K562 (cell line): ENCODE measurements at regions not wholly inside any gene's neighbourhood (a gene's known extent, or its start where the extent isn't known, plus 50 kb on each side); places are given as distances from the start of the nearest gene placed in this dataset.
A peak's percentile ranks its signal among the peaks of the same experiment; 100 is the strongest.

ENCODE experiments used
- ATAC-seq: fragments of 200-7000 bp; cut with Tn5 transposase; 3 replicates; pipeline ENCODE4 v1.9.1; 2020; ENCODE audit warnings: moderate library complexity
- BruUV-seq: library from RNA; stranded (reverse); fragments of 400-500 nt; replicated peaks from 2 replicates; lab custom pipeline; 2021; lab: Mats Ljungman, UMichigan
- CTCF ChIA-PET: fragments of 300-600 bp; formaldehyde crosslinking; extraction: SDS; loops from one replicate; lab custom pipeline; 2021; ENCODE audit warnings: low intra/inter-chr PET ratio; lab: Yijun Ruan, JAX
- POLR2A ChIA-PET: fragments of 300-600, 350-650 bp; sonication (Branson Sonifier 250); formaldehyde crosslinking; extraction: SDS; loops from one replicate; lab custom pipeline; 2021; ENCODE audit warnings: antibody characterized with exemption, inconsistent platforms; lab: Yijun Ruan, JAX
- DNase-seq, 4 experiments: peaks; one replicate each; pipeline versions ENCODE4 v3.0.0 to v3.0.0-alpha.2; 2011 to 2018; ENCODE audit warnings: low spot score in 3 of 4, mixed read lengths in 3 of 4; ENCODE audit errors: extremely low read depth in 1 of 4
- FAIRE-seq: peaks from 2 replicates; lab custom pipeline; 2011; peaks lifted over from hg19 to GRCh38; lab: Jason Lieb, UNC
- H2AFZ ChIP-seq: 2 replicates; pipeline ENCODE4 v1.6.0; 2011; ENCODE audit warnings: low read depth, low read length, control low read depth, inconsistent platforms
- H3K27ac ChIP-seq: fragments of 200-600 bp; 3 replicates; pipeline ENCODE4 v1.8.0; 2011; ENCODE audit warnings: low read depth, mild to moderate bottlenecking, control low read depth, inconsistent platforms, low read length, moderate library complexity, mixed read lengths; ENCODE audit errors: extremely low read depth
- H3K27me3 ChIP-seq, 2 experiments: fragments of 300-600 bp in 1 of 2; 2 replicates in 1 of 2; 3 replicates in 1 of 2; pipeline versions ENCODE4 v1.6.0 to v1.8.0; 2011; ENCODE audit warnings: inconsistent platforms in 2 of 2, low read length in 2 of 2, mild to moderate bottlenecking in 1 of 2, mixed read lengths in 1 of 2, moderate library complexity in 1 of 2; ENCODE audit not compliant: control insufficient read depth in 2 of 2, insufficient read depth in 2 of 2
- H3K36me3 ChIP-seq: fragments of 300-600 bp; 3 replicates; pipeline ENCODE4 v1.8.0; 2011; ENCODE audit warnings: mild to moderate bottlenecking, low read length, inconsistent platforms; ENCODE audit not compliant: control insufficient read depth, insufficient read depth
- H3K4me1 ChIP-seq, 2 experiments: fragments of 200-600 bp in 1 of 2; replicated peaks in 1 of 2; 2 replicates in 1 of 2; 3 replicates in 1 of 2; pipeline versions ENCODE4 v1.5.1 to v1.8.0; 2011; ENCODE audit warnings: inconsistent platforms in 2 of 2, low read length in 2 of 2, mild to moderate bottlenecking in 1 of 2, mixed read lengths in 1 of 2, moderate library complexity in 1 of 2; ENCODE audit not compliant: control insufficient read depth in 2 of 2, insufficient read depth in 2 of 2
- H3K4me2 ChIP-seq: 2 replicates; pipeline ENCODE4 v1.6.1; 2011; ENCODE audit warnings: low read length, control low read depth, inconsistent platforms, mixed read lengths; ENCODE audit not compliant: insufficient read depth
- H3K4me3 ChIP-seq: fragments of 200-600 bp; sonication (generic), shearing (Covaris generic); 2 replicates; pipeline ENCODE4 v1.5.1; 2016; ENCODE audit warnings: control low read depth, inconsistent platforms
- H3K79me2 ChIP-seq: fragments of 200-600 bp; 3 replicates; pipeline ENCODE4 v1.8.0; 2011; ENCODE audit warnings: low read length, inconsistent platforms; ENCODE audit not compliant: control insufficient read depth, insufficient read depth
- H3K9ac ChIP-seq, 2 experiments: 2 replicates each; pipeline versions ENCODE4 v1.6.0 to v1.6.1; 2011; ENCODE audit warnings: low read depth in 2 of 2, low read length in 2 of 2, control low read depth in 1 of 2, inconsistent platforms in 1 of 2, mild to moderate bottlenecking in 1 of 2, mixed read lengths in 1 of 2; ENCODE audit not compliant: insufficient read depth in 1 of 2
- H3K9me1 ChIP-seq: one replicate; pipeline ENCODE4 v1.6.0; 2011; ENCODE audit warnings: inconsistent platforms, mild to moderate bottlenecking, low read length, moderate library complexity; ENCODE audit not compliant: control insufficient read depth, insufficient read depth
- H3K9me3 ChIP-seq: replicated peaks from 2 replicates; pipeline ENCODE4 v1.5.1; 2011; ENCODE audit warnings: low read depth, low read length, inconsistent platforms; ENCODE audit not compliant: control insufficient read depth, insufficient read depth
- H4K20me1 ChIP-seq: replicated peaks from 2 replicates; pipeline ENCODE4 v1.6.1; 2011; ENCODE audit warnings: low read length, inconsistent platforms, mixed read lengths; ENCODE audit not compliant: control insufficient read depth, insufficient read depth
- C11orf30 ChIP-seq: fragments of 450-650 bp; IDR thresholded peaks from 2 replicates; pipeline ENCODE4 v1.6.1; 2016; ENCODE audit warnings: low read depth, mild to moderate bottlenecking
- SREBF2 ChIP-seq: sonication (generic); formaldehyde crosslinking; IDR thresholded peaks from 2 replicates; pipeline ENCODE4 v1.4.0; 2020; ENCODE audit warnings: mild to moderate bottlenecking, missing genetic modification reagents
- ZNF316 ChIP-seq: fragments of 450-650 bp; IDR thresholded peaks from 2 replicates; pipeline ENCODE4 v1.6.1; 2016
- WGBS: fragments of 100-300 bp; shearing (Covaris generic); methylation state at CpG from one replicate; pipeline ENCODE4 v1.1.6; 2016; ENCODE audit warnings: low coverage, mixed read lengths; ENCODE audit not compliant: insufficient coverage; ENCODE audit errors: missing lambda C conversion rate; 5-methylcytosine and 5-hydroxymethylcytosine counted together
- in situ Hi-C: fragments of 300-500 bp; cut with MboI; formaldehyde crosslinking; loops from 4 replicates; pipeline ENCODE4 v1.15.0; 2018; ENCODE audit warnings: inconsistent platforms, mixed read lengths
- intact Hi-C: fragments of 100-400 bp; cut with micrococcal nuclease; formaldehyde crosslinking; loops from 2 replicates; pipeline ENCODE4 v1.14.2; 2022
- TF ChIP-seq, protein P1 (sequence below): fragments of 250-450 bp; sonication (Bioruptor Pico); IDR thresholded peaks from 2 replicates; pipeline ENCODE4 v1.5.0; 2022; ENCODE audit warnings: mild to moderate bottlenecking
- TF ChIP-seq, protein P2 (sequence below): conservative IDR thresholded peaks from 2 replicates; pipeline ENCODE4 v1.6.1; 2011; ENCODE audit warnings: low read depth, mild to moderate bottlenecking, low read length; ENCODE audit not compliant: control insufficient read depth

DNA sequence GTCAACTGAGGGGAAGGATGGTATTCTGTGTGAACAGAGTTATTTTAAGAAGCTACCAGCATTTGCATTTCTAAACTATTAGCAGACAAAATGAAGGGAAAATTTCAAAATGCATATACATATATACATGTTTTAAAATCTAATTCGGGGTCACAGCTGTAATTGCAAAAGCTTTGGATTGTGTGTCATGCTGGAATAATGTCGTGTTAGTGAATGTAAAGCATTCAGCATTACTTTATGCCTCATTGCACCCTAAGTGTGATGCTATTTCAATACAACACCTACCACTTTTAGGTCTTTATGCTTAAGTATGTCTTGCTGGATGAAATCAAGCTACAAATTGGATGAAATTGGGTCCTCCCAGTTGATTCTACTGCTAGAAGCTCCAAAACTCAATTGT lies 687.6 kb upstream of the MEF2C start (continued):
- TF ChIP-seq, protein P1, sequence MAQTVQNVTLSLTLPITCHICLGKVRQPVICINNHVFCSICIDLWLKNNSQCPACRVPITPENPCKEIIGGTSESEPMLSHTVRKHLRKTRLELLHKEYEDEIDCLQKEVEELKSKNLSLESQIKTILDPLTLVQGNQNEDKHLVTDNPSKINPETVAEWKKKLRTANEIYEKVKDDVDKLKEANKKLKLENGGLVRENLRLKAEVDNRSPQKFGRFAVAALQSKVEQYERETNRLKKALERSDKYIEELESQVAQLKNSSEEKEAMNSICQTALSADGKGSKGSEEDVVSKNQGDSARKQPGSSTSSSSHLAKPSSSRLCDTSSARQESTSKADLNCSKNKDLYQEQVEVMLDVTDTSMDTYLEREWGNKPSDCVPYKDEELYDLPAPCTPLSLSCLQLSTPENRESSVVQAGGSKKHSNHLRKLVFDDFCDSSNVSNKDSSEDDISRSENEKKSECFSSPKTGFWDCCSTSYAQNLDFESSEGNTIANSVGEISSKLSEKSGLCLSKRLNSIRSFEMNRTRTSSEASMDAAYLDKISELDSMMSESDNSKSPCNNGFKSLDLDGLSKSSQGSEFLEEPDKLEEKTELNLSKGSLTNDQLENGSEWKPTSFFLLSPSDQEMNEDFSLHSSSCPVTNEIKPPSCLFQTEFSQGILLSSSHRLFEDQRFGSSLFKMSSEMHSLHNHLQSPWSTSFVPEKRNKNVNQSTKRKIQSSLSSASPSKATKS (CRISPR knock-in tag): no peak

DNA sequence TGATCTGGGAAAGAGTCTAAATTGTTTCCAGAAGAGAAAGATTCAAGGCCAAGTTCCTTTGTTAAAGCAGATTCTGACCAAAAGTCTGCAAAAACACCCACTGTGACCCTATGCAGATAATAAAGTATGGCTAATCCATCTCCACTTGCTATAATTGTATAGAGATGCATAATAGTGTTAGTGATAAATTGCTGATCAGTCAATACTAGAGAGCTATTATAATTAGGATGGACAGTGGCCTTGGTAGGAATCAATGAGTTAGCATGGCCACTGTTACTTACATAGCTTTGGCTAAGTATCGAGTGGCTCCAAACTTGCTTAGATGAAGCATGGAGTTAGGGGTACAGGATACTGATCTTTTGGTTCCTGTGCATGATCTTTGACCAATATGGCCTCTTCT lies 683.4 kb upstream of the MEF2C start:
- Histone ChIP-seq H3K36me3 (no peaks in the 10 kb centered on the region), H2AFZ (no peak overlapping the region), H3K27me3 (no peaks in the 10 kb centered on the region), H3K4me3 (no peak overlapping the region), H3K9me3 (no peaks in the 10 kb centered on the region), H3K4me1 (no peaks in the 10 kb centered on the region), H3K9ac (no peak overlapping the region), H3K9me1 (no peaks in the 10 kb centered on the region), H4K20me1 (no peaks in the 10 kb centered on the region), H3K27ac (no peak overlapping the region), H3K79me2 (no peaks in the 10 kb centered on the region), H3K4me2 (no peak overlapping the region)
- ATAC-seq: no peak
- ChIA-PET POLR2A (interaction anchor here (0.6 kb wide), 1 partner anchor 1497 kb away, joined by 3 read pairs; no protein-coding TSS in a partner anchor), CTCF (no interaction called here)
- no TSS peak for BruUV-seq
- in situ Hi-C loops (no loop called here), intact Hi-C loops (no loop called here)
- DNase-seq: no peak
- no peak for FAIRE-seq
- TF ChIP-seq, protein P2, sequence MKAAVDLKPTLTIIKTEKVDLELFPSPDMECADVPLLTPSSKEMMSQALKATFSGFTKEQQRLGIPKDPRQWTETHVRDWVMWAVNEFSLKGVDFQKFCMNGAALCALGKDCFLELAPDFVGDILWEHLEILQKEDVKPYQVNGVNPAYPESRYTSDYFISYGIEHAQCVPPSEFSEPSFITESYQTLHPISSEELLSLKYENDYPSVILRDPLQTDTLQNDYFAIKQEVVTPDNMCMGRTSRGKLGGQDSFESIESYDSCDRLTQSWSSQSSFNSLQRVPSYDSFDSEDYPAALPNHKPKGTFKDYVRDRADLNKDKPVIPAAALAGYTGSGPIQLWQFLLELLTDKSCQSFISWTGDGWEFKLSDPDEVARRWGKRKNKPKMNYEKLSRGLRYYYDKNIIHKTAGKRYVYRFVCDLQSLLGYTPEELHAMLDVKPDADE: no peak
- no peak for TF ChIP-seq SREBF2
- TF ChIP-seq C11orf30: peak; percentile 31; the same call in 1 of the 2 replicates
- peak; percentile 38; the same call in 1 of the 2 replicates for TF ChIP-seq ZNF316
- 7% methylated on average over 1 of the region's 1 CpG for WGBS
